ENCODE measurements at regions not wholly inside any gene's neighbourhood (a gene's known extent, or its start where the extent isn't known, plus 50 kb on each side); places are given as distances from the start of the nearest gene placed in this dataset.

- TF ChIP-seq POLR2A (IDR thresholded peaks at IDR 0.05; ENCODE audit: low read depth, low read length), result no peak
- no peak for TF ChIP-seq POLR2AphosphoS5 (IDR thresholded peaks at IDR 0.05; ENCODE audit: low read depth, low read length)
Observed at GRCh38 chr5:18095061-18095460, 460.8 kb downstream of the TAF11L14 start.

Measured in GM12892 (cell line).